Choroid plexus epithelial cell (primary cell): ENCODE measurements at regions not wholly inside any gene's neighbourhood (a gene's known extent, or its start where the extent isn't known, plus 50 kb on each side); places are given as distances from the start of the nearest gene placed in this dataset.

Source experiments
- DNase-seq: peaks from one replicate; pipeline ENCODE4 v3.0.0-alpha.2; 2010; ENCODE audit warnings: low read depth
- H3K4me3 ChIP-seq: 2 replicates; pipeline ENCODE4 v1.5.1; 2011; ENCODE audit warnings: low read depth, mild to moderate bottlenecking, control low read depth, low read length, moderate library complexity
- TF ChIP-seq, protein P1 (sequence below): conservative IDR thresholded peaks from 2 replicates; pipeline ENCODE4 v1.5.1; 2011; ENCODE audit warnings: low read depth, mild to moderate bottlenecking, control low read depth, inconsistent platforms, low read length, moderate library complexity

- no peak for DNase-seq
These were observed 100.4 kb upstream of the RET start for GRCh38 chr10:42976351-42977031.

GRCh38 chr10:42977032-42977416, 99.8 kb upstream of the RET start:
- no peak overlapping the region for H3K4me3 ChIP-seq
- no peak for DNase-seq

More at GRCh38 chr10:42976351-42977031, 100.4 kb upstream of the RET start:
- no peak overlapping the region for H3K4me3 ChIP-seq
- TF ChIP-seq, protein P1, sequence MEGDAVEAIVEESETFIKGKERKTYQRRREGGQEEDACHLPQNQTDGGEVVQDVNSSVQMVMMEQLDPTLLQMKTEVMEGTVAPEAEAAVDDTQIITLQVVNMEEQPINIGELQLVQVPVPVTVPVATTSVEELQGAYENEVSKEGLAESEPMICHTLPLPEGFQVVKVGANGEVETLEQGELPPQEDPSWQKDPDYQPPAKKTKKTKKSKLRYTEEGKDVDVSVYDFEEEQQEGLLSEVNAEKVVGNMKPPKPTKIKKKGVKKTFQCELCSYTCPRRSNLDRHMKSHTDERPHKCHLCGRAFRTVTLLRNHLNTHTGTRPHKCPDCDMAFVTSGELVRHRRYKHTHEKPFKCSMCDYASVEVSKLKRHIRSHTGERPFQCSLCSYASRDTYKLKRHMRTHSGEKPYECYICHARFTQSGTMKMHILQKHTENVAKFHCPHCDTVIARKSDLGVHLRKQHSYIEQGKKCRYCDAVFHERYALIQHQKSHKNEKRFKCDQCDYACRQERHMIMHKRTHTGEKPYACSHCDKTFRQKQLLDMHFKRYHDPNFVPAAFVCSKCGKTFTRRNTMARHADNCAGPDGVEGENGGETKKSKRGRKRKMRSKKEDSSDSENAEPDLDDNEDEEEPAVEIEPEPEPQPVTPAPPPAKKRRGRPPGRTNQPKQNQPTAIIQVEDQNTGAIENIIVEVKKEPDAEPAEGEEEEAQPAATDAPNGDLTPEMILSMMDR: no peak

DNA sequence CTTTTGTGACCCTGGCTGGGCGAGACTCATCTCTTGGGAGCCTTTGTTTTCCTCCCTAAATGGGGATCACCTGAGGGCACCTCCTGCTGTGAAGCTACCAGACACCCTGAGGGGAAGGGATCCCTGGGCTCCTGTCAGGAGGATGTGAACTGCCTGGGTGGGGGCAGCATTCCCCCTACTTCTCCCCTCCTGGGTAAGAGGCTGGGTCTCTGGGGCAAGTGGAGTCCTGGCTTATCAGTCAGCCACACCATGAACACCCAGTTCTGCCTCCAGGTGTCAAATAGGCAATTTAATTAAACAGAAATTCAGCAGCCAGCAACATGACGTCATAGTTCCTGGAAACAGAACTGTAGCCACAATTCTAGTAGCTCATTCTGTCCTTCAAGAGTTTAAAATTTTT, 97.7 kb upstream of the RET start:
- TF ChIP-seq, protein P1: no peak
- DNase-seq: no peak
- no peak overlapping the region for H3K4me3 ChIP-seq

More at GRCh38 chr10:42977032-42977416, 99.8 kb upstream of the RET start:
- TF ChIP-seq, protein P1: no peak

- H3K4me3 ChIP-seq: no peak overlapping the region
- no peak for DNase-seq
- TF ChIP-seq, protein P1: no peak
These were observed 97.0 kb upstream of the RET start for GRCh38 chr10:42979721-42980467.

GRCh38 chr10:42980553-42981357, 96.1 kb upstream of the RET start:
- no peak overlapping the region for H3K4me3 ChIP-seq
- DNase-seq: no peak
- TF ChIP-seq, protein P1: no peak

DNA sequence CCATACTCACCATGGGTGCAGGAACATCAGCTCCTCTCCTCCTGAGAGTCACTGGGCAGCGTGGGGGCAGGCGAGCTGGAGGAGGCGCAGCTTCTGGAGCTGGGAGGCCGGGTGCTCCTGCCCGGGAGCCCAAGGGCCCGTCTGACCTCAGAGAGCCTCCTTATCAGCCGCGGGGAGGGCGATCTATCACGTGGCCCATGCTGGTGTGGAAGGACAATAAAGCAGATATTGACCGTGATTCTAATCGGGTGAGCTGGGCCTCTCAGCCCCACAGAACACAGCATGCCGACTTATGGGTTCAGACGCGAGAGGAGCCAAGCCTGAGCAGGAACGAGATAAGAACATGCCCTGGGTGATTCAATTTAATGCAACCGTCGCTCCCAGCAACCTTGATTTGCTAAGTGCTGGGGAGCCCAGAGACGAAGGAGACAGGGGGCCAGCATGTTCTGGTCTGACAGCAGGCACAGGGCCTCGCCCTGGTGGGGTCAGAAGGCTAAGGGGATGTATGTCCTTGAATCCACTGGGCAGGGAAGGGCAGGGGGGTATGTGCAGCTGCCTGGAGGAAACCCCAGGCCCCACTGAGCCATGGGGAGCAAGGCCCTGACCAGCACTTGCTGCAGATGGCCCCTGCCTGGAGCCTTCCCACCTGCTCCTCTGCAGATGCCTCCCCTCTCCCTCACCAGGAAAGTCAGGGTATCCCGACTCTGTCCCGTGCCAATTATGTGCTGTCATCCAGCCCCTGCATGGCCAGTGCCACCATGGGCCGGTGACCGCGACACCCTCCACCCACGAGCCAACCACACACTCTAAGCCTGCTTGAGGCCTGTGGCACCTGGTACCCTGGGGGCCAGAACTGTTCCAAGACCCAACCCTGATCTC, 95.3 kb upstream of the RET start:
- no peak for DNase-seq
- TF ChIP-seq, protein P1: no peak
- no peak overlapping the region for H3K4me3 ChIP-seq
